ENCODE measurements at regions not wholly inside any gene's neighbourhood (a gene's known extent, or its start where the extent isn't known, plus 50 kb on each side); places are given as distances from the start of the nearest gene placed in this dataset.

DNA sequence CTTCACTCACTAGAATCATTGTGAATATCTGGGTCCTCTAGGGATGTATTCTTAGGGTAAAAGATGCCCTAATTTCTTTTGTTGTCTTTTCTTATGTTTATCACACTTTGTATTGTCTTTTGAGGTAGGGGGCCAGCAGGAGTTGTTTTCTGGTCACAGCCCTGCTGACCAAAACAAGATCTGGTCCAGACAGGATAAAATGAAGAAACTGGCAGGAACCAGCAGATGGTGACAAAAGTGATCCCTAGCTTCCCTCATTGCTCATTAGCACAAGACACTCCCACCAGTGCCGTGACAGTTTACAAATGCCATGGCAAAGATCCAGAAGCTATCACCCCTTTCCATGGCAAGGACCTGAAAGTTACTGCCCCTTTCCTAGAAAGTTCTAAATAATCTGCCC, 81.7 kb upstream of the CCDC85A start:
- DNase-seq (ENCODE audit: low read depth in 2 of 2): no peak

DNA sequence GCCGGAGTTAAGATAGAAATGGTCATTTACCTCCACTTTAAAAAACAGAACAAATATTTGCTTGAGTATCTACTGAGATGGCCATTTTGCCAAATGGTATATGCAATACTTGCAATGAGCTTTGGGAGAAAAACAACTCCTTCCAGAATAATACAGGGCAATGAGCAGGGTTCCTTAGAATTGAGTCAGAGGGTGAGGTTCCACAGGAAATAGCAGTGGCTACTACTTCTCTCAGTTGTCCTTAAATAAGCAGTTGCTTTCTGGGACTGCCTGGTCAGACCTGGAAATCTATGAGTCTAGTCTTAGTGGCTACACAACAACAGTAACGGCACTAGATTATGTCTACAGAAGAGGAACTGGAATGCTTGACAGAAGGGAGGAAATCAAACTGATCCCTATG, 80.9 kb upstream of the CCDC85A start:
- no peak for DNase-seq (ENCODE audit: low read depth in 2 of 2)

DNA sequence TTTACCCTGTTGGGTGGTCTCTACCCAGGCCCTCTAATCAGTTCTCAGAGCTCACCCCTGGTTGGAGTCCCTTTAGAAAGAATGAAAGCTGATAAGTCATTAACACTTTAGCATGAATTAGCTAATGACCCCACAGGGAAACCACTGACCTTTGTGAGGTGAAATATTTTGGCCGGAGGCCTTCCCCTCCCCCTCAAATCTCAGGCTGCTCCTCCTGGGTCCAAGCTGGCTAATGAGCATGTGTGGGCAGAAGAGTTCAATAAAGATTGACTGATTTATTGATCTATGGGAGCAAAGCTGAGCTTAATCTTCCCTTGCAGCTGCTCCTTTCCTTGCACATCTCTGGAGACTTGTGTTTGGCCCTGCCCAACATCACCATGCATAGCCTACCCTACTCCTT, 78.8 kb upstream of the CCDC85A start:
- DNase-seq (ENCODE audit: low read depth in 2 of 2): no peak

DNA sequence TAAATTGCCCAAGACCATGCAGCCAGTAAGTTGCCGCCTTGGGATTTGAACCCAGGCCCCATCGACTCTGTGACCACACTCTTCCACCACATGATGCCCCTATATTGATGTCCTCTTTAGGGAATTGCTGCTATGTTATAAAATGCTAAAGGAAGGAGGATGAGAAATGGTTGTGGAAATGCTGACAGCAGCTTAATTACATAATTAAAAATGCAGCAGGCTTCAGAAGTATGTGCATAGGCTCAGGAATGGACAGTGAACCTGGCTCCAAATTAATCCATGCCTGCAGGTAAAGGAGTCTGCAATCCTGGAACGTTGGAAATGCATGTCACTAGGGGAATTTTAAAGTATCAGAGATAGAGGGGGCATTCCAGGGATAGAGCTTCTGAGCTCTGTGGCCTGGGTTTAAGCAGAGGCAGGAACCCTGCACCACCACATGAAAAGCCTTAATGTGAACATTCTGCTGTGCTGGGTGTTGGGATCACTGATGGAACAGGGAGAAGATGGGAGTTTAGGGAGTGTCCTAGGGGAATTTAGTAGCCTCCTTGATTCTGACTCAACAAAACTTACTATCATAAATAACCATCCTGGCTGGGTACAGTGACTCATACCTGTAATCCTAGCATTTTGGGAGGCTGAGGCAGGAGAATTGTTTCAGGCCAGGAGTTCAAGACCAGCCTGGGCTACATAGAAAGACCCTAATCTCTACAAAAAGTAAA, 76.1 kb upstream of the CCDC85A start:
- DNase-seq (ENCODE audit: low read depth in 2 of 2): no peak

DNA sequence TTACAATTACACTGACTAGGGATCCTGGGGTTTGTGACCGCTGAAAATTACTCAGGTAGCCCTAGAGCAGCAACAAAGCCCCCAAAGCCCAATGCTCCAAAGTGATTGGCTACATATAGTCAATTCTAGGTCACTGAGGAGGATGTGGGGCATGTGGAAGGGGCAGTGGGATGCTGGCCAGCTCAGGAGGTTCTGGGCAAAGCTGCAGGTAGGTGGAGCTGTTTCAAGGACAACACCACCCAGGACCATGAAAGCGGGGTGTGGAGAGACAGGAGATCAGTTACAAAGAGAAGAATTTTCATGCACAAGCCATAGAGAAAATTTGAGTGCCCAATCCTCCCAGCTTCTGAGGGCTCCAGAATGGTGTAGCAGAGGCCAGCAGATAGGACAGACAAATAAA, 75.0 kb upstream of the CCDC85A start:
- no peak for DNase-seq (ENCODE audit: low read depth in 2 of 2)

DNA sequence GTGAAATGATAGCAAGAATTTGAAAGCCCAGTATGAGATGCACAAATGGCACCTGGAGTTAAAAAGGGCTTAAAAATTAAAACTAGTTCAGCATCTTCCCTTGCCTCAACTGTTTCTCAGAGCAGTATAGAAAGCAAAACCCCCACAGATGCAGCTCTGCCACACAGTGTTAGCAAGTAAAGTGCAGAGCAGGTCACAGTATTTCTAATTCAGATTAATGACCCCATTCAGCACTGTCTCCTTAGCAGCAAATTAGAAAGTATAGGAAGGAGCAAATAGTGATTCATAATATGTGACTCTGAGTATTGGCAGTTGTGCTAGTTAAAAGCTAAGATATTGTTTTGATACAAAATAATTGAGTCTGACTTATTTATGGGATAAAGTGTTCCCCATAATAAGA, 73.8 kb upstream of the CCDC85A start:
- DNase-seq (ENCODE audit: low read depth in 2 of 2): no peak

DNA sequence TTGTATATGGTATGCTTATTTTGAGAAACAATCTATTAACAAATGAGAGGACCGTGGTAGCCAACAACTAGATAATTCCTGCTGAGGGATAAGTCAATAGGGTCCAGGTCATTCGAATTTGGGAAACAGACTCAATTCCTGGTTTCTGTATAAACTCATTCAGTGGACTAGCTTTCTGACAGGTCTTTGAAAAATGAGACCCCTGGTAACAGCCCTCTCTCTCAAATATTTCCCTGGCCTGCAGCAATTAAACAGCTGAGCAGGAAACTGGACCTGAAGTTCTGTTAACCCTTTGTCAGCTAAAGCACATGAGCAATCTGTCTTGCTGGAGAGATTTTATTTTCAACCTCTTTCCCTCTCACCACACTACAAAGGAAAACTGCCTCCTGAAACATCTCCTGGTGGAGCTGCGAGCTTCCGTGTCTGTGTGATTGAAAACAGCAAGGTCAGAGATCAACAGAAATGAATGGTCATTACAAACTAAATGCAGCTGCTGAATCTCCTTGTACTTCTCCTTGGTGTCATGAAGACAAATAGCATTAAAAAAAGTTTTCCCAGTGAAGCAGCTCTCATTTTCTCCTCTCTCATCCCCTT, 70.3 kb upstream of the CCDC85A start:
- no peak for DNase-seq (ENCODE audit: low read depth in 2 of 2)

DNA sequence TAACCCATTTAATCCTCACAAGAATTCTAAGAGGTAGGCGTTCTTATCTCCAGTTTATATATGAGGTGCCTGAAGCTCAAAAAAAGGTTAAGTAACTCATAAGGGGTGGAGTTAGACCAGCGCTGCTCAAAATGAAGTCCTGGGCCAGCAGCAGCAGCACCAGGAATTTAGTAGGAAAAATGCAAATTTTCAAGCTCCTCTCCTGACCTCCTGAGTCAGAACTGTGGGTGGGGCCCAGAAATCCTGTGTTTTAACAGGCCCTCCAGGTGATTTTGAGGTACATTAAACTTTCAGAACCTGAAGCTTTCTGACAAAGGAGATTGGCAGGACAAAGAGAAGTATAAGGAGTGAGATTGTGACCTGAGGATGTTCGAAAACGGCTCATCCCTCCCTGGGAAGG, 66.0 kb upstream of the CCDC85A start:
- no peak for DNase-seq (ENCODE audit: low read depth in 2 of 2)

DNA sequence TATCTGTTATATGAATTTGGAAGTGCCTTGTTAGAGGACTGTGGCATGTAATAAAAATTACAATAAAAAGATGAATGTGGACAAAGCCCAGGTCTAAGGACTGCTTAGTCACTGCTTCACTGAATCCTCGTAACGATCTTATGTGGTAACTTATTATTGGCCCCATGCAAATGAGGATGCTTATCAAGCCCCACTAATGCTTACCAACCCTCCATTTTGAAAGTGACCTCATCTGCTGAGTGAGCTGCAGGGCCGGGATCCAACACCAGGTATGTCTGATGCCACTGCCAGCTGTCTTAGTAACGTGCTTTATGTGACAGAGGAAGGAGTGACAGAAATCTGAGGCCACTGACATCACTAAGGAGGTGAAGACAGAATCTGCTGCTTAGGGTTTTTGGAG, 65.3 kb upstream of the CCDC85A start:
- DNase-seq (ENCODE audit: low read depth in 2 of 2): no peak

DNA sequence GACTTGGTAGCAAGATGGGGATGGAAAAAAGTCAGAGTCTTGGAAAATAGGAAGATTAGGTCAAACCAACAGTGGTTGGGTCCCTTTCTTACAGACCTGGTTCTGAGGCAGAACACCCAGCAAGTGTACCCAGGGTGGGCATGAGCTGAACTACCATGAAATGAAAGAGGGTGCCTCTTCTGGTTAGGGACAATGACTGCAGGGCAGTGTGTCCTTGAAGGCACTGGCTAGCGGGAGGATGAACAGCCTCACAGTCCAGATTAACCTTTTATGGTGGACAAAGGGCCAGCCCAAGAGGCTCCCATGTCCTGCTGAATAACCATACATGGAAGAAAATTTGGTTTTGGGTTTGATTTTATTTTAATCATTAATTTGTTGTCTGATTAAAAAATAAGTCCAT, 61.8 kb upstream of the CCDC85A start:
- no peak for DNase-seq (ENCODE audit: low read depth in 2 of 2)

DNA sequence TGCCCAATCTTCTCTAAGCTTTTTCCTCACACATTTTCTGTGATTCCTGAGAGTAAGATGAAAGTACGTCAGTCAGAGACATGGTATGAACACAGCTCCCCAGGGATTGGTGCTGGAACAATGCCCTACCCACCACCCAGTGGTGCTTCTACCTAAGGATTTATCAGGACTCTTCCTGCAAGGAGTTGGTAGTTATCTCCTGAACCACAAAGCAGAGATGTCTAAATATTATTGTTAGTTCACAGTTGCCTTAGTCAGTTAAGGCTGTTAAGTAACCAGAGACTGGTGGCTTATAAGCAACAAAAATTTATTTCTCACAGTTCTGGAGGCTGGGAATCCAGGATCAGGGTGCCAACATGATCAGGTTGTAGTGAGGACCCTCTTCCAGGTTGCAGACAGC, 60.3 kb upstream of the CCDC85A start:
- DNase-seq (ENCODE audit: low read depth in 2 of 2): no peak

DNA sequence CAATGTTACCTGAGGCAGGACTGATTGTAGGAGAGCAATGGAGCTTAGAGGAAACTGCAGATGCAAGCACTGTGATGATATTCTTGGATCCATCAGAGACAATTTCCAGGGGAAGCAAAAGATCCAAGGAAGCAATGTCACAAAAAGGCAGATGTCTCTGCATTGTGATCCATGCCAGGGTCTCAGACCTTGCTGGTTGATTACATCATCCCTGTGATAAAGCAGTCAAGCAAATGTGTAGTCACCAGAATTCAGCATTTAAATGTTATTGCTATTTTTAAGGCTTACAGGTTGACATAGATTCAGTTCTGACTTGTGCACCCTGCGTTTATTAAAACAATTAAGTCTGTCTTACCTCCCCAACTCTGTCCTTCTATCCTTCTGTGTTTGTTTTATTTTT, 56.8 kb upstream of the CCDC85A start:
- no peak for DNase-seq (ENCODE audit: low read depth in 2 of 2)

DNA sequence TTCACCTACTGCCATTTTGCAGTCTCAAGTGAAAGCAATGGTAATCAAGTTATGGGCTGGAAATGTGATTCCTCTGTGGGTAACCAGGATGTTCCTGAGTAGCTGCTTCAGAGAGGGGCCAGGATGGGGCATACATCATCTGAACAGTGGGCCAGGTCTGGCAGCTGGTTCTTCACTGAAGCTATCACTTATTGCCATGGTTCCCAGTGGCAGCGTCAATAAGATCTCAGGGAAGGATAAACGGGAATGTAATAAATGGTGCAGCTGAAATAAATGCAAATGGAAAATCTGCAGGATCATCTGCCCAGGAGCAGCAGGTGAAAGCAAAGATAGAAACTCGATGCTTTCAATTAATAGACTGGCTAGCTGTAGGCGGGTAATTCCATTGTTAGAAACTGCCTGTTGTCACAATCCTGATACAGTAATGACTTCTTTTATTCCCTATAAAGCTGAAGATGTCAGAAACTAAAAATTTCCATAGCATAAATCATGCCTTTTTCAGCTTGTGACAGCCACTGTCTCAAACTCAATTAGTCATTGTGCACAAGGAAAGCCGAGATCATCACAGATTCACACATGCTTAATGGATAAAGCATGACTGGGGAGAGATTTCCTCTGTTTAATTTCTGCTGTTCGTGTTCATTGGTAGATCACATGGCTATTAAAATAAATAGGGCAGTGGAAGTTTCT, 56.2 kb upstream of the CCDC85A start:
- DNase-seq (ENCODE audit: low read depth in 2 of 2): no peak

DNA sequence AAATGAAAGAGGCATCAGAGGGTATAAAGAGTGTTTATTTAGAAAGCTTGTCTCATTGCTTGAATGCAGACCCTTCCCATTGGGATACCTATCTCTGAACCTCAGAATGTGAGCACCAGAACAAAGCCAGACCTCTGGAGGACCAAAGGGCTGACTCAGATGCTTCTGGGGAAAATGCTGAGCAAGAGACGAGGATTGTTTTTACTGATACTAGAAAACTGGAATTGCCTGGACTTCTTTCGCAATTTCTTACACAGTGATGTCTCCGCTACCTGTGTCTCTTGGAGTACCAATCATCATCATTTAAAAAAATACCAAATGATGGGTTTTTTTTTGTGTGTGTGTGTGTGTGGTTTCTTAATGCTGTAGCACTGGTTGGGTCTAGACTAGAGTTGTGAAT, 55.6 kb upstream of the CCDC85A start:
- DNase-seq (ENCODE audit: low read depth in 2 of 2): no peak

DNA sequence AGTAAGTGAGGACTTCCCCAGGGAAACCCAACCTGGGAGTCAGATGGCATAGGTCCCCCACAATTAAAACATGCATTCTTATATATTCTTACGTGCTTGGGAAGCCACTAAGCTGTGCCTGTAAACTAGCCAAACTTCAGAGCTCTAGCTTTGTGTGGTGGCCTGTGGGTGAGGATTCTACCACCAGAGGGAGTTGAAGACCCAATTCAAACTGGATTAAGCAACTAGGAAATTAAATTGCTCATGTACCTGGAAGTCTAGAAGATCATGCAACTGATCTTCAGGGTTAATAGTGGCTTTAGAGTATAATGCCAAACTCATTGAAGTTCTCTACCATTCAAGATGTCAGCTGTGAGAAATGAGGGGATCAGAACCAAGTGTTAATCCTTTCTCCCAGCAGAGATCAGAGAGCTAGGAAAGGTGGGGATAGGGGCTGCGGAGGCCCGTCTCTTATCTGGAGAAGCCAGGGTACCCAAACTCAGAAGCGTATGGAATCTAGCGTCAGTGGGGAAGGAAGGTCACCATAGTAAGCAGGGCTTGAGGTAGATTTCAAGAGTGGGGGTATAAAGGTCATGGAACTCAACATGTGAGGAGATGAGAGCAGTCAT, 53.2 kb upstream of the CCDC85A start:
- DNase-seq (ENCODE audit: low read depth in 2 of 2): peak in 1 of 2 experiments; percentile 8

DNA sequence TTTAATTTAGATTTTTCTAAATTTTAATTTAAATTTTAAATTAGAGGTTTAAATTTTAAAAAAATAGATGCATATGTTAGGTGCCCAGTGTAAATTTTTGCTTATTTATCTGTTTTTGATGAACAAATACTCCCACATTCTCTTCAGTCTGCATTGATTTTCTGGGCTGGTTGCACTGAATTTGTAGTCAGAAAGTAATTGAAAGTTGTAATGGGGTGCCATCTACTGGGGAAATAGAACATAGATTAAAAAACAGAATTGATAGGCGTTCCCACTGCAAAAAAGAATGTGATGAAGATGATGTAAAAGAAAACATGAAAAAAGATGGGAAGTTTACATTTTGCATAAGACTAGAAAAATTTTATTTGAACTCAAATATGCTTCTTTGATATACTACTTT, 51.7 kb upstream of the CCDC85A start:
- DNase-seq (ENCODE audit: low read depth in 2 of 2): peak; percentile 18 to 20

DNA sequence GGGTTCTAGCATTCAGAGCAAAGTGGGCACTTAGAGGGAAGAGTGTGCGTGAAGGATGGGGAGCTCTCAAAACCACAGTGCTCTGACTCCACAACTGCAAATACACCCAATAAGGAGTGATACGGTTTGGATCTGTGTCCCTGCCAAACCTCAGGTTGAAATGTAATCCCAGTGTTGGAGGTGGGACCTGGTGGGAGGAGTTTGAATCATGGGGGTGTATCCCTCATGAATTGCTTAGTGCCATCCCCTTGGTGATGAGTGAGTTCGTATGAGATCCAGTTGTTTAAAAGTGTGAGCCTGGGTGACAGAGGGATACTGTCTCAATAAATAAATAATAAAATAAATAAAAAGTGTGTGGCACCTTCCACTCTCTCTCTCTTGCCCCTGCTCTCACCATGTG, 50.3 kb upstream of the CCDC85A start:
- DNase-seq (ENCODE audit: low read depth in 2 of 2): no peak

DNA sequence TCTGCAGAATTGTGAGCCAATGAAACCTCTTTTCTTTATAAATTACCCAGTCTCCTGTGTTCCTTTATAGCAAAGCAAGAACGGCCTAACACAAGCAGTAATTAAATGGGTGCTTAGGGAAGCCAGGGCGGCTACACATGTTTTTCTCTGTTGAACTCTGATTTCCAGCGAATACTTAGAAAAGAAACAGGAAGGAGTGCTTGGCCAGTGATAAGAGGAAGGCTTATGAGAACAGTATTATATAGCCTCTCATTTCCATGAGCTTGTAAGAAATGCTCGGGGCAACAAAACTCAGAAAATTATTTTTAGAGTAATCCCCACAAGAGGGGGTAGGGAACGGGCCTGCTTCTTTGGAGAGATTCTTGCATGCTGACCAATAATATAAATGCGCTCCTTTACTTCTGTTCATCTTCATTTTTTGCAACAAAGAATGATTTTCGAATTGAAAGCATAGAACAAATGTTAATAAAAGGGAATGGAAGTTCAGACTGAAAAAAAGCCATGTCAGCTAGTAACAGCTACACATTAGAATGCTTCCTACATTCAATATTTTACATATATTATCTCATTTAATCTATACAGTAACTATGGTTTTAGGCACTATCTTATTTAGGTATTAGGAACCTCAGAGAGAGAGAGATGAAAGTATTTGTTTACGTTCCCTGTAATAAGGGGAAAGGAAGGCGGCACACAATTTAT, 49.7 kb upstream of the CCDC85A start:
- DNase-seq (ENCODE audit: low read depth in 2 of 2): no peak
